Activated CD4-positive, alpha-beta T cell treated with anti-CD3 and anti-CD28 coated beads, Interleukin-2, Interleukin-4, amounts not matched to agents 100 ng/mL and 50 ng/mL, durations not matched to agents 16 hours and 8 hours (primary cell): ENCODE measurements at regions not wholly inside any gene's neighbourhood (a gene's known extent, or its start where the extent isn't known, plus 50 kb on each side); places are given as distances from the start of the nearest gene placed in this dataset.
A peak's percentile ranks its signal among the peaks of the same experiment; 100 is the strongest.
"Not testable (repeated sequence)": the region's sequence is repeated elsewhere in the genome, so short reads cannot be mapped to it uniquely, and the experiment has no call there.

Source experiments
- DNase-seq: peaks from one replicate; pipeline ENCODE4 v3.0.0-alpha.2; 2020; ENCODE audit warnings: low spot score

DNA sequence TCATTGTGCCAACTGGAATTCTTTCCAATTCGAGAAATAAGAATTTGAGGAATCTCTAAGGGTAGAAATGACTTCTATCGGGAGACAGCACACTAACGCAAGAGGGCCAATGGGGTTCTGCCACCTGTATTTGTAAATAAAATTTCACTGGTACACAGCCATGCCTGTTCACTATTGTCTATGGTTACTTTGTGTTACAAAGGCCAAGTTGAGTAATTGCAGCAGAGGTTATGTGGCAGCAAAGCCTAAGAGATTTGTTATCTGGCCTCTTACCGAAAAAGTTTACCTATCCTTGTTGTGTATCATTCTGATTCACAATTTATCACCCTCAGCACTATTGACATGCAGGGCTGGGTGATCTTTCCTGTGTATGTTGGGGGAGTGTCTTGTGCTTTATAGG, 278.0 kb downstream of the KLF5 start:
- no peak for DNase-seq

DNA sequence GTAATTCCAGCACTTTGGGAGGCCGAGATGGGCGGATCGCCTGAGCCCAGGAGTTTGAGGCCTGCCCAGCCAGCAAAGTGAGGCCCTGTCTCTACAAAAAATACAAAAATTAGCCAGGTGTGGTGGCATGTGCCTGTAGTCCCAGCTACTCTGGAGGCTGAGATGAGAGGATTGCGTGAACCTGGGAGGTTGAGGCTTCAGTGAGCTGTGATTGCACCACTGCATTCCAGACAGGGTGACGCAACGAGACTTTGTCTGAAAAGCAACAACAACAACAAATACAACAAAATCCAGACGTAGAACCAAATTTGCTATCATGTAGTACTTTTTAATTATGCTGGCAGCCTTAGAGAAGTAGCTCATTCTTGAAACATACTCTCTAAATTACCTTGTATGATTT, 277.1 kb downstream of the KLF5 start:
- no peak for DNase-seq

DNA sequence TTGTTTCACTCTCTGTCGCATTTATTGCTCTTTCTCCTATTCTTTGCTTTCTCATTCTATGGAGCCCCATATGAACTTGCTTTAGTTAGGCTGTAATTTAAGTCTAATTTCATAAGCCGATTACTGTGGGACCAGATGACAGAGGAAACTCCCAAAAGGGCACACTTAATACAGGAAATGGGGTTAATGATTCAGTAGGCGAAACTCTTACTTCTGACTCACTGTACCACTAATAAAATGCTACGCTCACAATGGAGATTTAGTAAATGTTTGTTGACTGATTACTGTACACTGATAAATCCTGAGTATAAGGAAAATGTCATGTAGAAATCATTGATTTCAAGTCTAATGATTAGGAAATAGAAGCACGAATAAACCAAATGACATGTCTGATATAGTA, 276.4 kb downstream of the KLF5 start:
- DNase-seq = peak; percentile 50

DNA sequence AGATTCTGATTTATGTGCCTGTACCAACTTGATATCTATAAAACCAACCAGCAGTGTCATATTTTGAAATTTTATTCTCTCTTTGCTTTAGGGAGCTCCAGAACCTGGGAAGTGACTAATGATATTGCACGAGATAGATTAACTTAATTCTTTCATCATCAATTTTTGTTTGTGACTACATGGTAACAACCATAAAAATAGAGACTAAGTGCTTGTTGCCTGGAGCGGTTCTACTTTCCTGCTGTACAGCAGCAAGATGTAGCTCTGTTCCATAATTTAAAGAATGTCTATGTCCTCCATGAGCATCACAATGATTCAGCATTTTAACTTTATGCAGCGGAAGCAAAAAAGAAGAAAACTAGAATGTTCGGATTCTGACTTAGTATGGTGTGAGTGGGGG, 275.6 kb downstream of the KLF5 start:
- DNase-seq = no peak

DNA sequence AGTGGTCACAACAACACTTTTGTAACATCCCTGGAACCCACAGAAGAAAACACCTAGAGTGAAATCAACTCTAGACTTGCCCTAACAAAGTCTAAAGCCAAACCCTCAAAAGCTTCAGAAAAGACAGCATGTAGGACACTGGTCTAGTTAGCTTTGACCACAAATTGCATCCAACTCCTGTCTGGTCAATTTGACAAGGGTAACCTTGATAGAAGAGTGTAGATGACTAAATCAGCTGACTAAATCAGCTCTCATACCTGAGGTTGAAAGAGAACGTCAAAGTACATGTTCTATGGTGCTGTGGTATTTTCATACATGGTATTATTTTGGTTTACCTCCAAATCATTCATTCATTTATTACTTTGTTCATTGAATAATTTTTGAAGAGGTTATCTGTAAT, 272.8 kb downstream of the KLF5 start:
- no peak for DNase-seq

DNA sequence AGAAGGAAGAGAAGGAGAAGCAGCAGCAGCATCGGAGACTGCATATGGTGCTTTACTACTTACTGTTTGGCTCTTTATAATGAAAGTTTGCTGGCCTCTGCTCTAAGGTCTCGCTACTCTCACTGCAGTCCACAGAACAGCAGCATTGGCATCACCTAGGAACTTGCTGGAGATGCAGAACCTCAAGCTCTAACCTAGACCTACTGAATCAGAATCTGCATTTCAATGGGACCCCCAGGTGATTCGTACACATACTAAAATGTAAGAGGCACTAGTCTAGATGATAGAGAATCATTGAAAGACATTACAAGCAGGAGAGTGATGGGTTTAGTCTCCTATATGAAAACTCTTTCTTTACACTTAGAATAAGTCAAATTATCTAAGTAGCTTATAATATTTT, 270.6 kb downstream of the KLF5 start:
- no peak for DNase-seq

DNA sequence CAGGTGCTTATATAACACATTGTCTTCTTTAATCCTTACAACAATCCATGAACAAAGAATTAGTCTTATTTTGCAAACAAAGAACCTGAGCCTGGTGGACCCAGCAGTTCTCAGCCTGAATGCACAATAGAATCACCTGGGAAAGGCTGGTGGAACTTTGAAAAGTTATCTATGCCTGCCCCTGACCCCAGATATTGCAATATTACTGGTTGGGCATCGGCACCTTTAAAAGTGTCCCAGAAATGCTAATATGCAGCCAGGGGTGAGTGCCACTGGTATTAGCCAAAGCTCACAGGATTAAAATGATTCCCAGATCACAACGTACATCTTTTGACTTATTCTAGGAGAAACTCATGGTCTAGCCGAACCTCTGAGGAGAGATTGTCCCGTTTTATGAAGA, 268.8 kb downstream of the KLF5 start:
- DNase-seq = no peak

DNA sequence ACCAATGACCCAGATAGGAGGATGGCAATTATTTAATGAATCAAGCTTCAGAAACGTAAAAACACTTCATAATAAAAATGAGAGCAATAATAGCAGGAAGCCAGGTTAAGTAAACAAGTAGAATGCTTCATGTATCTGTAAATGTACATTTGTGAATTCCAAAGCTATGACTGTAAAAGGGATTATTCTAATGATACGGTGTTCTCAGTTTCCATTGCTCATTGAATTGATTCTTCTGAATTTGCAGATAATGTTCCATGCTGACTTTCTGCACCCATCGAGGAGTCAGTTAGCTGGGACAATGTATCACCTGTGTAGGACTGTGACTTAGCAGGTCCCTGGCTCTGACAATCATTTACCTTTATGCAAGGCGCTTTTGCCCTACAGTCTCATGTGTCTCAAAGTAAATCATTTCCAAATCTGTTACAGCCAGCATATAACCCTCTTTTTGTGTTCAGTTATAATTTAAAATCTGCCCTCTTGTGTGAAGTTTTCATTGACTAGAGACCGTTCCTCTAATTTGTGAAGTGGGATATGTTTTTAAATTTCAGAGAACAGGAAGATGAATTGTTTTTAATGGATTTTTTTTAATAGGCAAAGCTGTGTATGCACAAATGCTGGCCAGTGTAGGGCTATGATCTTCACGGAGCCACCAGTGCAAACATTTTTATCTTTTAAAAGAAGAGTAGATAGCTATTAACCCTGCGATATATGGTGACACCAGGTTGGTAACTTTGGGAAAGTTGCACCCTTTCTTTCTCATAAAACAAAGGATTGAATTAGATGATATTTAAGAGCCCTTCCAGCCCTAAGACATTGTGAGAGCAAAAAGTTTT, 267.1 kb downstream of the KLF5 start:
- no peak for DNase-seq

DNA sequence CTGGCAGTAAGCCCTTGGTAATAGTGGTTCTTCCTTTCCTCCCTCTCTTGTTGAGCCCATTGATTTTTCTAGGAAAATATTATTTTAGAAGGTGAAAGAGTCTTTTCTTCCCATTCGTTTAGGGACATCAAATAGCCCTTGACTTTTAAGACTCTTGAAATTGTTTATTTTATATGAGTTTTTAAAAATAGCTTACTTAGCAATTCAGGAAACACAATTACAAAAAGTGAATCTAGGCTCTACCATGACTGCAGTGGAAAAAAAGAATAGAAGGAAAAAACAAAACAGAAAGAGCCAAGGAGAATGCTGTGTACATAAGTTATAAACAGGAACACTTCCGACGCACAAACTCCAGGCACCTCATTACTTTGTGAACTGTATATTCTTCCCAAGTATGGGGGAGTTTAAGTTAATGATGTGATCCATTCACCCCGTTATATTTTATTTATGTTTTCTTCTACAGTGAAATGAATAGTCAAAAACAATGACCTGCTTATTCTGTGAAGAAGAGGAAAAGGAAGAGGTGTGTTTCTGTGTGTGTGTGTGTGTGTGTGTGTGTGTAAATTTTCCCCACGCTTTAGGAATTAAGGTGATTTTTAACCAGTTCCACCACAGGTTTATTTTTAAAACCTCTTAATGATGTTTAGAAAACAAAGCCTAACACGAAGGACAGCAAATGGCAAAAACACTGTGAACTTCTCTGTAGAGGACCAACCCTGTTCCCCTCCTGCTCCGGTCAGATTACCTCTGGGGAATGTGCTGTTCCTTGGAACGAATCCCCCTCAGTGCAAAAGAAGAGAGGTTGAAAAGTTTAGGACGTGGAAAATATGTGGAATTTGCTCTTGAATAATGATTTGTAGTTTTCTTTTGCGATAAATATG, 266.3 kb downstream of the KLF5 start:
- no peak for DNase-seq

DNA sequence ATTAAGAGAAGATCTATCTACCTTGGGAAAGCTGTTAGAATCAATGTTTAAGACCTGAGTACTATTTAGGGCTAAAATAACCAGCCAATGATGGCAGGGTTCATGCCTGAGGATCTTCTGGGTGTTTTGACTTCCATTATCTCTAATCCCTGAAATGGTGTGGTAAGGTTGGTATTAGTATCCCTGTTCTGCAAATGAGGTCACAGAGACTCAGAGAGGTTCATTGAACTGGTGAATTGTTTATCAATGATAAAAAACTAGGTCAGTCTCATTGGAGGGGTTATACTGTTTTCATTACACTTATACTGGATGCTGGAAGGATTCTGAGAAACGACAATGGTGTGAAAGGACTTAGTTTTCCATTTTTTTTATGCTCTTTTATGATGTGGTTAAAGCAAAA, 264.8 kb downstream of the KLF5 start:
- no peak for DNase-seq

DNA sequence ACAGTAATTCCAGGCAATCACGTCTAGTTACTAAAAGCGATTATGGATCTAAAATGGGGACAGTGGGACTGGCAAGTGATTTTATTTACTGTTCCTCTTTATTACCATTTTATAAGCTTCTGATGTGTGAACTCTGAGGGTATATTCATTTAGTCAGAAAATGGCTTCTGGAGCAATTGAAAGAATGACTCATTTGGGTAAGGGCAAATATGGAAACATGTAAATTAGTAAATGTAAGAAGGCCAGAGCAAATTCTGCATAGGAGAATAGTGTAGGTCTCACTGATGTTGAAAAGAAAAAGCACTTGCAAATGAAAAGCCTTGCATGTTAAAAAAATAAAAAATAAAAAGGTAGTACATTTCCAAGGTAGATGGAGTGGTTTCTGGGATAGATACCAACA, 262.2 kb downstream of the KLF5 start:
- no peak for DNase-seq

DNA sequence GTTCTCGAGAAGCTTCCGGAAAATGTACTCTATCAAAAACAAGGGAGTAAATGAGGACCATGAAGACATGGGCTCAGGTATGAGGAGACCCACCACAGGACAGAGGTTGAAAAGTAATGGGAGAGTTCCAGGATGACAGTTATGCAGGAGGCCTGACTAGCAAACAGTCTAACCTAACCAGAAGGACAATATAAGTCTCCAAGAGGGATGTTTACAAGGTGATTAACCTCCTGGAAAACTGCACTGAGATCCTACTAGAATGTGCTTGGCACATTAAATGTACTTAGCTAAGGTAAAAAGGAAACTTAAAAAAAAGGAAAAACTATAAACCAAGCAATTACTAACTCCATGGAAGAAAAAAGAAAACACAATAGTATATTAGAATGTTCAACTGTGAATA, 258.3 kb downstream of the KLF5 start:
- no peak for DNase-seq

DNA sequence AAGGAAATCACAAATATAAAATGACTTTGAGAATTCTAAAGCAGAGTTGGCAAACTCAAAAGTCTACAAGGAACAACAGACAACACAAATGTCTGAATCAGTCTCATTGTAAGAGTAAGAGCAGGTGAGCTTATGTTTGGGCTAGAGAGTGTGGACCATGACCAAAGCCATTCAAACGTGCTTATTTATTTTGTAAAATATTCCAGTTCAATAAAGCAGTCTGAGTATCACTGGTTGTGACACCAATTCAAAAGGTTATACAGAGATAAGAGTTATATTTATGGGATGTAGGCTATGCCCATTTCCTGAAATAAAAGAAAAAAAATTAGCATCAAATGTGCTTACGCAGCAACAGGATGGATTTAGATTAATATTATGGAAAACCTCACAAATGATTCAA, 251.6 kb downstream of the KLF5 start:
- no peak for DNase-seq

DNA sequence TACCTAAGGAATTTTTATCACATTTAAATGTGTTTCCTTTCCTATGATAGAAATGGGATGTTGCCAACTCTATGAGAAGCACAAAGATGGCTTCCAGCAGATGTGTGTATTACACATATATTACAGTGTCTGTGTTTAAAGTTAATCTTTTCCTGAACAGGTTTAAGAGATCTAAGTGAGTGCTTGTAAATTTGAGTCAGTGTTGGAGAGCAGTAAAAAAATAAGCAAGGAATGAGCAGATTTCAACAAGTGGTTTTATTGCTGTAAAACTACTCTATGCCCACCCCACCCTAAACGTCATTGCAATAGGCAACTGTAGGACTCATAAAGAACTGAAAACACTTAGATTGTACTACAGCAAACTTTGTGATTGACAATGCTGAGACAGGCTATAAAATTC, 248.7 kb downstream of the KLF5 start:
- no peak for DNase-seq

DNA sequence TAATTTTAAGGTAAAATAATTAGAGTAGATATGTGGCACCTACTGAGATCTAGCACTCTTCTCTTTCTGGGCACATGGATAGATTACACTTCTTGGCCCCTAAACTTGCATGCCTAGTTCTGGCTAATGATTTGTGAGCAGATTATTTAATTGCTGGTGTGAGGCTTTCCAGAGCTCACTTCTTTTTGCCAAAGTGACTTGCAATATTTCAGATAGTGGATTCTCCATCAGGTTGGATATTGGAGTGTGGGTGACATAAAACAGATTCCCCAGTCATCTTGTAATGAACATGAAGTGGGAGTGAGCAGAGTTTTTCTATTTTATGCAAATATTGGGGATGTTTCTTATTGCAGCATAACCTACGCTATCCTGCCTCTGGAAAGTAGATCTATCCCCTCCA, 247.9 kb downstream of the KLF5 start:
- no peak for DNase-seq

DNA sequence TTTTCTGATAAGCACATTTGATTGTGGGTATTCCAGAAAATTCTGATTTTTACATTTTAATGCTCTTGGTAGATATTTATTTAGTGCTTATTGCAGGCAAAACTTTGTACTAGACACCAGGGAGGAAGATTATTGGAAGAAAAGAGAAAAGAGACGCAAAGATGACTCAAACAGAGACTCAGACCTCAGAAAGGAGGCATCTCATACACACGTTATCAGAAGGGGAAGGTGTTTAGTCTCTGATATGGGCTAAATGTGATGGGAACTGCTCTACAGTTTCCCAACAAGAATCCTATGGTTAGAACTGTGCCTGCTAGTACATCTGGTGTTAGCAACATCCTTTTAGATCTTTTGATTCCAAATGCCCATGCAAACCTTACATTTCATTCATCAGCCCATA, 245.6 kb downstream of the KLF5 start:
- DNase-seq = peak; percentile 28

DNA sequence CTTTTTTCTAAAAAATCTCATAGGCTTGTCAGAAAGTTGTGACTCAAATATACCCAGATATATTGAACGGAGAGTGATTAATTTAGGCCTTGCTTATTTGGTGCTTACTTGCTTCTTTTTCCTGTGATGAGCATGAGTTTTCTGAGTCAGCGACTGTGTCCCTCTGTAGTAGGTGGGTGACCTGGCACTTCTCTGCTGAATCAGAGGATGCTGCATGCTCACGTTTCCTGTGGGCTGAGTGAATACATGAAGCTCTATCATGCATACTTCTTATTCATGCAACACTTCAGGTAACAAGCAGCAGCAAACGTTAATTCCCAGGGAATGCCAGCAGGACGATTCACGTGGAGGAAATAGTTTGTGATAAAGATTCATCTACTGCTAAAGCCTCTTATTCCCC, 245.0 kb downstream of the KLF5 start:
- DNase-seq = peak; percentile 78

DNA sequence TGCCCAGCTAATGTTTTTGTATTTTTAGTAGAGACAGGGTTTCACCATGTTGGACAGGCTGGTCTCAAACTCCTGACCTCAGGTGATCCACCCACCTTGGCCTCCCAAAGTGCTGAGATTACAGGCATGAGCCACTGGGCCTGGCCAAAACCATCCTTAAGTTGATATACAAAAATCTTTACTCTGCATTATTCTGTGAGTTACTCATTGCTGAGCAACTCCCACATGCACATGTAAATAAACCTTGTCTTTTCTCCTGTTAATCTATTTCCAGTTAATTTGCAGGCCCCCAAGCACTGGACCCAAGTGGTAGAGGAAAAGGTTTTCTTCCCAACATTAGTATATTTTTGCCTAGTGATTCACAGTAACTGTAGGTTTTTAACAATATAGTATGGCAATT, 242.8 kb downstream of the KLF5 start:
- not testable (repeated sequence) for DNase-seq

DNA sequence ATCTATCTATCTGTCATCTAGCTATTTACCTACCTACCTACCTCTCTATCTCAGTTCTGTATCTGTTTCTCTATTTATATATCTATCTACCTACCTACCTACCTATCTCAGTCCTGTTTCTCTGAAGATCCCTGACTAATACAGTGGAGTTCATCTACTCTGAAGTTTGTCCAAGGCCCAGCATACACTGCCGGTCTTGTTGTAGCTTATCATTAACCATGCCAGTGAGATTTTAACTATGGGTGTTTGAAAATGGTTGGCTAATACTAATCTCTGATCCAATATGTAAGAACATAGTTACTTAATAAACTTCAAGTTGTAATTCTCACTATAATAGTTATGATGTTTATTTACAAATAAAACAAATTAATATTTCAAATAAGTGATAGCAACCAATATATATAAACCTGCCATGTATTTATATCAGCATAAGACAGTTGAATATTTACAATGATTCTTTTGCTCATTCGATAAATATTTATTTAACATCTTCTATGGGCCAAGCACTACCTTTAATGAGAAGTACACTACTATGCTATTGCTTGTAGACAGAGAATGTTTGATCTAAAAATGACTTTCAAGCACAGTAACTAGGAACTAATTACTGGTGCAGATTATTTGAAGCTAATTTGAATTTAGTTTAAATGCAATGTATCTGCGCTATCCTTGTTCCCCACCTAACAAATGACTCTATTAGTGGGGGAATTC, 242.1 kb downstream of the KLF5 start:
- no peak for DNase-seq

DNA sequence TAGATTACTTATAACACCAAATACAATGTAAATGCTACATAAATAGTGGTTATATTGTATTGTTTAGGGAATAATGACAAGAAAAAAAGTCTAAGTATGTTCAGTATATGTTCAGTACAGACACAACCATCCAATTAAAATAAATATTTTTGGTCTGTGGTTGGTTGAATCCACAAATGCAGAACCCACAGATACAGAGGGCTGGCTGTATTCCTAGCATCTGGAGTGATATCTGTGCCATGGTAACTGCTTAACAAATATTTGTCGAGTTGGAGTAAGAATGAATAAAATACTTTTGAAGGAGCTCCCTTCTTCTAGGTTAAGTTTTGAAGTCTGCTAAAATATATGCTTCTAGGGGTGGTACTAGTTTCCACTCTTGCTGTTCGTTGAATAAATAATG, 241.0 kb downstream of the KLF5 start:
- no peak for DNase-seq

DNA sequence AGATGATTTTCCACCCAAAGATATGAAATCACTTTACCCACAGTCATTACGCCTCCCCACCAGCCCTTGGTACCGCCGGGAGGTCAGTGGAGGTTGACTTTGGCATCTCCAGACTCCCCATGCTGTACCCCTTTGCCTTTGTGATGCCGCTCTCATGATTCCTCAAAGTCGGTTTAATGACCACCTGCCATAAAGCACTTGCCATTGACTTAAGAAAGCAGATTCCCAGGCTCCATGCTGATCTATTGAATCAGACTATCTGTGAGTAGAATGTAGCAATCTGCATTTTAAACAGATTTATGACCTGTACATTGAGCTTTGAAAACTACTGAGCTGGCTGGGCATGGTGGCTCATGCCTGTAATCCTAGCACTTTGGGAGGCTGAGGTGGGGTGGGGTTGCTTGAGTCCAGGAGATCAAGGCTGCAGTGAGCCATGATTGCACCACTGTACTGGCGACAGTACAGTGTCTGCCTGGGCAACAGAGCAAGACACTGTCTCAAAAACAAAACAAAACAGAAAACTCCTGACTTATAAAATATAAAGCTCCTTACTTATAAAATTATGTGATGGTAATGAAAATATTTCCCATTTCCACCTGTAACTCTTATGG, 235.2 kb downstream of the KLF5 start:
- no peak for DNase-seq

DNA sequence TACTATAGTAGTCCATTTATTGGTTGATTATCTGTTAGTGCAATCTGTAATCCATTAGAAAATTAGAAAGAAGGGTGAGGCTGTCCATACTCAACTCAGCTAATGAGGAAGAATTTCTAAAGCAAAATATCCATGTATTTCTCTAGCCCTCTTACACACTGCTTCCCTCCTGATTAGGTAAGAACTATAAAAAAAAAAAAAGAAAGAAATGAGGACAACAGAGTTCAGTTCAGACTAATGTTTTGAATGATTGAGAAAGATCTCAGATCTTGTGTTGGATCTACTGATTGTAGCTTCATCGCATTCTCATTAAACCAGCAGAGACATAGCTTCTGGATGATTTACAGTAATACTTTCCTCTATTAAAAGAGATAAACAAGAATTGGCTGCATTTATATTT, 233.3 kb downstream of the KLF5 start:
- DNase-seq = no peak
